PC-9 (cell line): ENCODE measurements at regions not wholly inside any gene's neighbourhood (a gene's known extent, or its start where the extent isn't known, plus 50 kb on each side); places are given as distances from the start of the nearest gene placed in this dataset.

Experiments used
- CTCF ChIP-seq: fragments of 200-600 bp; sonication (generic); conservative IDR thresholded peaks from 2 replicates; pipeline ENCODE4 v1.6.1; 2017; ENCODE audit warnings: mixed run types, antibody characterized with exemption, mild to moderate bottlenecking, moderate library complexity
- EZH2 ChIP-seq: fragments of 200-600 bp; sonication (generic); IDR thresholded peaks from 2 replicates; pipeline ENCODE4 v1.8.0; 2017; ENCODE audit warnings: antibody characterized with exemption, low read depth

GRCh38 chr16:9366048-9366969, 274.9 kb downstream of the HAPSTR1 start:
- no peak for TF ChIP-seq CTCF
- TF ChIP-seq EZH2 = no peak
